IPS DF 6.9 (cell line): ENCODE measurements at regions not wholly inside any gene's neighbourhood (a gene's known extent, or its start where the extent isn't known, plus 50 kb on each side); places are given as distances from the start of the nearest gene placed in this dataset.

ENCODE experiments used
- DNase-seq: peaks from one replicate; pipeline ENCODE4 v3.0.0-alpha.2; 2013; ENCODE audit warnings: low read depth, low spot score
- H3K27ac ChIP-seq: one replicate; pipeline ENCODE4 v1.5.1; 2013; ENCODE audit warnings: low read length, control low read depth
- H3K27me3 ChIP-seq: 2 replicates; pipeline ENCODE4 v1.6.1; 2013; ENCODE audit warnings: mild to moderate bottlenecking, low read length; ENCODE audit not compliant: control insufficient read depth, insufficient read depth
- H3K36me3 ChIP-seq: 2 replicates; pipeline ENCODE4 v1.6.1; 2013; ENCODE audit warnings: low read length; ENCODE audit not compliant: control insufficient read depth, insufficient read depth
- H3K4me1 ChIP-seq: 2 replicates; pipeline ENCODE4 v1.6.1; 2013; ENCODE audit warnings: low read length; ENCODE audit not compliant: control insufficient read depth, insufficient read depth
- H3K4me3 ChIP-seq: 2 replicates; pipeline ENCODE4 v1.5.1; 2013; ENCODE audit warnings: mild to moderate bottlenecking, low read length
- H3K9me3 ChIP-seq: 2 replicates; pipeline ENCODE4 v1.6.1; 2013; ENCODE audit warnings: low read length, inconsistent platforms; ENCODE audit not compliant: control insufficient read depth, insufficient read depth
- WGBS: extraction: QIAGEN DNeasy Blood & Tissue Kit; methylation state at CpG from one replicate; pipeline ENCODE4 v1.1.7; 2013; ENCODE audit warnings: mixed read lengths, missing lambda C conversion rate; ENCODE audit not compliant: insufficient read length, insufficient coverage; 5-methylcytosine and 5-hydroxymethylcytosine counted together

- no peaks in the 10 kb centered on the region for H3K9me3 ChIP-seq
- peaks cover 5% of the 10 kb centered on the region; the same call in 1 of the 2 replicates for H3K4me1 ChIP-seq
- WGBS: no CpG with 5 or more reads among the region's 14 CpGs
- no peak overlapping the region for H3K27ac ChIP-seq
- no peaks in the 10 kb centered on the region for H3K27me3 ChIP-seq
- no peak overlapping the region for H3K4me3 ChIP-seq
- DNase-seq: no peak
- H3K36me3 ChIP-seq: no peaks in the 10 kb centered on the region
Measured at GRCh38 chr9:129316281-129317030, 138.4 kb upstream of the IER5L start.

GRCh38 chr9:129313331-129313955, 135.4 kb upstream of the IER5L start:
- H3K9me3 ChIP-seq: peaks cover 2% of the 10 kb centered on the region; the same call in 1 of the 2 replicates
- no peaks in the 10 kb centered on the region for H3K36me3 ChIP-seq
- H3K27ac ChIP-seq: no peak overlapping the region
- DNase-seq: no peak
- no peak overlapping the region for H3K4me3 ChIP-seq
- no peaks in the 10 kb centered on the region for H3K27me3 ChIP-seq
- WGBS: no CpG with 5 or more reads among the region's 10 CpGs
- H3K4me1 ChIP-seq: no peaks in the 10 kb centered on the region

GRCh38 chr9:129312251-129313122, 134.4 kb upstream of the IER5L start:
- WGBS: no CpG with 5 or more reads among the region's 16 CpGs
- Histone ChIP-seq H3K9me3 (peaks cover 2% of the 10 kb centered on the region; the same call in 1 of the 2 replicates), H3K27me3 (no peaks in the 10 kb centered on the region), H3K36me3 (no peaks in the 10 kb centered on the region), H3K4me3 (no peak overlapping the region), H3K27ac (no peak overlapping the region), H3K4me1 (no peaks in the 10 kb centered on the region)
- DNase-seq: no peak

DNA sequence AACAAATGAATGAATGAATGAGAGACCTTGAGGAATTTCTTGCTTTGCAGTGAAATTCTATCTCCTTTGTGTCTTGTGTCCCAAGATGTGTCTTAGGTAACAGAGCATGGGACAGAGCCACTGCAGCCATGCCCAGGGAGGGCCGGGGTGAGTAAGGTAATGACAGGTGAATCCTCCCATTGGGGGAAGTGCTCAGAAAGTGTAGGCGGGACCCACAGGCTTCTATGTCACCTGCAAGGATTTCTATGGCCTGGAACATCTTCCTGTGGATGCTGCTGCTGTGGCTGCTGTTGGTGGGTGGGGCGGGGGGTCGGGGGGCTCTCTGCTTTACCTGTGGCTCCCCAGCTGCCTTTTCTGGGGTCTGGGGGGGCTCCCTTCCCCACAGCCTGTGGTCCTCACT, 133.6 kb upstream of the IER5L start:
- no peaks in the 10 kb centered on the region for H3K36me3 ChIP-seq
- no CpG with 5 or more reads among the region's 4 CpGs for WGBS
- peaks cover 2% of the 10 kb centered on the region; the same call in 1 of the 2 replicates for H3K9me3 ChIP-seq
- H3K4me1 ChIP-seq: no peaks in the 10 kb centered on the region
- no peak overlapping the region for H3K4me3 ChIP-seq
- H3K27ac ChIP-seq: no peak overlapping the region
- H3K27me3 ChIP-seq: no peaks in the 10 kb centered on the region
- DNase-seq: no peak

DNA sequence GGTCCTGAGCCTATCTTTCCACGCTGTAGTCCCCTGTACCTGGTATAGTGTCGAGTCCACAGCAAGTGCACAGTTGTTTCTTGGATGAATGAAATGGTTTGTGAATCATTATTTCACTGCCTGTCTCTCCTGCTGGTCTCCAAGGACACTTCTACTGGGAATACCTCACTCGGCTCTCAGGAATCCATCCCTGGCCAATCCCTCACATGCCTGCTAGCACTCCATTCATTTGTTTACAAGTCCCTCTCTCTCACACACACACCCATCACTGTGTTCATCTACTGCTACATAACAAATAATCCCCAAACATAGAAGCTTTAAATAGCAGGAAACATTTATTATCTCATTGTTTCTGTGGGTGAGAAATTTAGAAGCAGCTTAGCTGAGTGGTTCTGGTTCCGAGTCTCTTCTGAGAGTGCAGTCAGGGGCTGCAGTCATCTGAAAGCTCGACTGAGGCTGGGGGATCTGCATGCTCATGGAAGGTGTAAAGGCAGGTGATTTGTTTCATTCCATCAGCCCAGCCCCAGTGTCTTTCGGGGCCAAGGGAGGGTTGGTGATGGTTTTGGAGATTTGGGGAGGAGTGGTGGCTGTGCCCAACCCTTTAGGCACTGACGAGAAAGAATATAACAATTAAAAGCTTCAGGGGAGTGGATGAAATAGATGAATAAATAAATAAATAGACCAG, 132.7 kb upstream of the IER5L start:
- Histone ChIP-seq H3K36me3 (no peaks in the 10 kb centered on the region), H3K4me1 (peaks cover 2% of the 10 kb centered on the region; the same call in 1 of the 2 replicates), H3K27me3 (no peaks in the 10 kb centered on the region), H3K4me3 (no peak overlapping the region), H3K27ac (no peak overlapping the region), H3K9me3 (peaks cover 2% of the 10 kb centered on the region; the same call in 1 of the 2 replicates)
- DNase-seq: no peak
- WGBS: no CpG with 5 or more reads among the region's 7 CpGs

DNA sequence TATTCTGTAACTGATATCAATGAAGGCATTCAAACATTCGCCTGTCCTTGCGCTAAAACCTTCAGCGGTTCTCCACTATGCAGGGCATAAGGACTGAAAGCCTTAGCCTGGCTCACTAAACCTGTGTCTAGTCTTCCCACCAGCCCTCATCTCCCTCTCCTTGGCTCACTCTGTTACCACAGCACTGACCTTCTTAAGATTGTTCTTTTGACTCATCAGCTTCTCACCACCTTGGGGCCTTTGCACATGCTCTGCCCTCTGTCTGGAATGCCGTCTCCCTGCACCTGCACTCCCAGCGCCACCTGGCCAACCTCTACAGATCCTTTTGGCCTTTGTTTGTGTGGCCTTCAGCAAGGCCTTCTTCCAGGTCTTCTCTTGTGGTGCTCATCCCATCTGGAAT, 131.8 kb upstream of the IER5L start:
- H3K36me3 ChIP-seq: no peaks in the 10 kb centered on the region
- H3K4me1 ChIP-seq: peaks cover 2% of the 10 kb centered on the region; the same call in 1 of the 2 replicates
- no peak overlapping the region for H3K27ac ChIP-seq
- H3K27me3 ChIP-seq: no peaks in the 10 kb centered on the region
- H3K4me3 ChIP-seq: no peak overlapping the region
- no peak for DNase-seq
- peaks cover 2% of the 10 kb centered on the region; the same call in 1 of the 2 replicates for H3K9me3 ChIP-seq
- WGBS: no CpG with 5 or more reads among the region's 5 CpGs

DNA sequence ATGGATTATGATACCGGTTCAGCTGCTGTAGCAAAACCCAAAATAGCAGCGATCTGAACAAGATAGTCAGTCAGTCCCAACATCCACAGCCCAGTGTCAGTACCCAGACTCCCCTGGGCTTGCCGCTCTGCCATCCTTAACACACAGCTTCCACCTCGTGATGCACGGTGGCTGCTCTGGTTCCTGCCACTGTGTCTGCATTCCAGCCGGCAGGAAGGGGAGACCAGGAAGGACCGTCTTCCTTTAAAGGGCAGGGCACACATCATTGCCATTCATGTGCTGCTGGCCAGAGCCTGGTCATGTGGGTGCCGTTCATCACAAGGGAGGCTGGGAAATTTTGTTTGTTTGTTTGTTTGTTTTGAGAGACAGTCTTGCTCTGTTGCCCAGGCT, 131.0 kb upstream of the IER5L start:
- Histone ChIP-seq H3K4me1 (peaks cover 2% of the 10 kb centered on the region; the same call in 1 of the 2 replicates), H3K27me3 (no peaks in the 10 kb centered on the region), H3K27ac (no peak overlapping the region), H3K36me3 (no peaks in the 10 kb centered on the region), H3K4me3 (no peak overlapping the region), H3K9me3 (peaks cover 2% of the 10 kb centered on the region; the same call in 1 of the 2 replicates)
- no peak for DNase-seq
- WGBS: no CpG with 5 or more reads among the region's 8 CpGs

- WGBS: no CpG with 5 or more reads among the region's 13 CpGs
- no peak for DNase-seq
- no peaks in the 10 kb centered on the region for H3K27me3 ChIP-seq
- no peak overlapping the region for H3K4me3 ChIP-seq
- peaks cover 2% of the 10 kb centered on the region; the same call in 1 of the 2 replicates for H3K4me1 ChIP-seq
- no peaks in the 10 kb centered on the region for H3K36me3 ChIP-seq
- H3K9me3 ChIP-seq: peaks cover 2% of the 10 kb centered on the region; the same call in 1 of the 2 replicates
- no peak overlapping the region for H3K27ac ChIP-seq
Measured at GRCh38 chr9:129307227-129307970, 129.3 kb upstream of the IER5L start.

DNA sequence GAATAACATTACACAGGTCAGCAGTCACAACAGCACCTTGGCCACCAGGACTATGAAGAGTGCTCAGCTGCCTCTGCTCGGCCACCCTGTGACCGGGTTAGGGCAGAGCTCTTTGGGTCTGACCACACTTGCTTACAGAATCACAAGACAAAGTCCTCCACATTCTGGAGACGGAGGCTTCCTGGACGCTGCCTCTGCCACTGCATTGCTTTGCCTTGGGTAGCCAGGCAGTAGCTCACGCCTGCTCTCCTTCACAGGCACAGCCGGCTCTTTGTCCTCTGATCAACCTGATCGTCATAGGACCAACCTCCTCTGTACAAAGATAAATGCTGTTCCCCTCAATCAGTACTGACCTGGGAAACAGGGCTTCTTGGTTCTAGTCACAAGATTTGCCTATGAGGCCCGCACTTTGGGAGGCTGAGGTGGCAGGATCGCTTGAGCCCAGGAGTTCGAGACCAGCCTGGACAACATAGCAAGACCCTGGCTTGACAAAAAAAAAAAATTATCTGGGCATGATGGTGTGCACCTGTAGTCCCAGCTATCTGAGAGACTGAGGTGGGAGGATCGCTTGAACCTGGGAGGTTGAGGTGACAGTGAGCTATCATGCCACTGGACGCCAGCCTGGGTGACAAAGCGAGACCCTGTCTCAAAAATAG, 128.4 kb upstream of the IER5L start:
- Histone ChIP-seq H3K4me1 (peaks cover 2% of the 10 kb centered on the region; the same call in 1 of the 2 replicates), H3K27me3 (no peaks in the 10 kb centered on the region), H3K4me3 (no peak overlapping the region), H3K36me3 (no peaks in the 10 kb centered on the region), H3K9me3 (peaks cover 2% of the 10 kb centered on the region; the same call in 1 of the 2 replicates), H3K27ac (no peak overlapping the region)
- DNase-seq: no peak
- WGBS: no CpG with 5 or more reads among the region's 13 CpGs
